ENCODE measurements at regions not wholly inside any gene's neighbourhood (a gene's known extent, or its start where the extent isn't known, plus 50 kb on each side); places are given as distances from the start of the nearest gene placed in this dataset.

DNA sequence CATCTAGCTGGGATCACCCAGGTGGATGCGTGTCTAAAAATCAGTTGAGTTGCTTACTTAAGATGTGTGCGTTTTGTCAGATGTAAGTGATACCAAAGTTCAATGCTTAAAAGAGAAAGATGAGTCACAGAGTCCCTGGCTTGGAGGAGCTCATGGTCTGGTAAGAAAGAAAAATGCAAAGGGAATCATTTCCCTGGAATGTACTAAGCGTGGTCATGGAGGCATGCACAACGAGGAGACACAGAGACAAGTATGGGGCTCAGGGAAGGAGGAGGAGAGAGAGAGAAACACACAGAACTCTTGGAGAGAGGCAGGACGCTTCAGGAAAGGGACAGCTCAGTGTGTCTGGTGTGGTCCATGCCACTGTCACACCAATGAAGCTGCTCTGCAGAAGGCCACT, 186.9 kb upstream of the GMDS start:
- Mint-ChIP-seq H3K27ac (no peak overlapping the region), H3K27me3 (no peaks in the 10 kb centered on the region), H3K4me1 (no peaks in the 10 kb centered on the region), H3K36me3 (ENCODE audit: low read depth) (peaks cover 6% of the 10 kb centered on the region), H3K4me3 (no peak overlapping the region)
- H3K9me3 ChIP-seq (ENCODE audit: control insufficient read depth, low read length, poor library complexity, severe bottlenecking), result no peaks in the 10 kb centered on the region
- DNase-seq, result no peak
- ATAC-seq, result no peak

DNA sequence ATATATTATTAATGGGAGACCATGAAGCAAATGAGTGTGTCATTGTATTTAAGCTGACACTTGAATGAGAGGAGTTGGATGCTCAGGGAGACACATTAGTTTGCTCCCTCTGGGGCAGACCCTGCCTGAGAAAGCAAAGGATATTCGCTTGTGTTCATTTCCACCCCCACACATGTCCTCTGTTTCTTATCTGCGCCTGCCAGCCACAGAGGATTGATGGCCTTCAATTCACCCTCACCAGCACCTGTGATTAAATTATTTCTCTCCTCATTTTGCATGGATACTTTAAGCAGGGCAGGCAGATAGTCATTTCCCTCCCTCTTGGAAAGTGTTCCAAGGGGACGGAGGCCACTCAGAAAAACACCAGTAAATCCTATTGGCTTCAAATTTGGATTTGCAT, 185.2 kb upstream of the GMDS start:
- ATAC-seq (no peak), DNase-seq (no peak)
- Mint-ChIP-seq H3K36me3 (ENCODE audit: low read depth) (peaks cover 6% of the 10 kb centered on the region), H3K4me1 (no peaks in the 10 kb centered on the region), H3K27me3 (no peaks in the 10 kb centered on the region), H3K27ac (no peak overlapping the region), H3K4me3 (no peak overlapping the region)
- no peaks in the 10 kb centered on the region for H3K9me3 ChIP-seq (ENCODE audit: control insufficient read depth, low read length, poor library complexity, severe bottlenecking)

DNA sequence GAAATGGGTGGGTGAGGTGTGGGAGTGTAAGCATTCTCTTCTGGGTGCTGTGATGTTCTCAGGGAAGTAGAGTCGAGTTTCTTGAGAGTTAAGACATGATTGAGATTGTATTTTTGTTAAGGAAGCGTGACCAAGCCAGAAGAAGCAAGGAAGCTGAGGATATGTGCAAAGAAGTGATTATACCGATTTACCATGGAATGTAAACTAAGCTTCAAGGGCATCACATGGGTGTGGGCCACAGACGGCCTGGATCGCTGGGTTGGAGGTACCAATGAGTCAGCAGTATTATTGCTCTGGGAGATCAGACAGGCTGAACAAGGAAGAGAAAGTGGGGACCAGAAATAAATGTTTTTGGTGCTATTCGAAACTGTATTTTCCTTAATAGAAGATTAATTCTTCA, 184.1 kb upstream of the GMDS start:
- DNase-seq (no peak), ATAC-seq (no peak)
- Mint-ChIP-seq H3K27ac (no peak overlapping the region), H3K36me3 (ENCODE audit: low read depth) (peaks cover 4% of the 10 kb centered on the region), H3K4me1 (no peaks in the 10 kb centered on the region), H3K27me3 (no peaks in the 10 kb centered on the region), H3K4me3 (no peak overlapping the region)
- H3K9me3 ChIP-seq (ENCODE audit: control insufficient read depth, low read length, poor library complexity, severe bottlenecking), result no peaks in the 10 kb centered on the region

DNA sequence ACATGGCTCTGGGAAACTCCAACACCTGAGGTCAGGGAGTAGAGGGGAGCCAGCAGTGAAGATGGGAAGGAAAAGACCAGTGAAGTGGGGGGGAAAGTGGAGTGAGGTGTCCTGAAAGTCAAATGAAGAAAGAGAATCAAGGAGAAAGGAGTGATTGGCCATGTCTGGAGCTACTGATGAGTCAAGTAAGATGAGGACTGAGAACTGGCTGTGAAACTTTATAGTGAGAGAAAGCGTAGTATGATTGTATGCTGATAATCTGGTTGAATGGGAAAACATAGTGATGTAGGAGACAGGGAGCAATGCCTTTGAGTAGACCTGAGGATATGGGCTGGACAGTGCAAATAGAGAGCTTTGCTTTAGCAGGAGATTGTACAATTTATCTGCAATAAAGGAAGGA, 183.6 kb upstream of the GMDS start:
- no peaks in the 10 kb centered on the region for H3K9me3 ChIP-seq (ENCODE audit: control insufficient read depth, low read length, poor library complexity, severe bottlenecking)
- Mint-ChIP-seq H3K27me3 (no peaks in the 10 kb centered on the region), H3K4me3 (no peak overlapping the region), H3K4me1 (no peaks in the 10 kb centered on the region), H3K27ac (no peak overlapping the region), H3K36me3 (ENCODE audit: low read depth) (peaks cover 4% of the 10 kb centered on the region)
- ATAC-seq, result no peak
- no peak for DNase-seq

DNA sequence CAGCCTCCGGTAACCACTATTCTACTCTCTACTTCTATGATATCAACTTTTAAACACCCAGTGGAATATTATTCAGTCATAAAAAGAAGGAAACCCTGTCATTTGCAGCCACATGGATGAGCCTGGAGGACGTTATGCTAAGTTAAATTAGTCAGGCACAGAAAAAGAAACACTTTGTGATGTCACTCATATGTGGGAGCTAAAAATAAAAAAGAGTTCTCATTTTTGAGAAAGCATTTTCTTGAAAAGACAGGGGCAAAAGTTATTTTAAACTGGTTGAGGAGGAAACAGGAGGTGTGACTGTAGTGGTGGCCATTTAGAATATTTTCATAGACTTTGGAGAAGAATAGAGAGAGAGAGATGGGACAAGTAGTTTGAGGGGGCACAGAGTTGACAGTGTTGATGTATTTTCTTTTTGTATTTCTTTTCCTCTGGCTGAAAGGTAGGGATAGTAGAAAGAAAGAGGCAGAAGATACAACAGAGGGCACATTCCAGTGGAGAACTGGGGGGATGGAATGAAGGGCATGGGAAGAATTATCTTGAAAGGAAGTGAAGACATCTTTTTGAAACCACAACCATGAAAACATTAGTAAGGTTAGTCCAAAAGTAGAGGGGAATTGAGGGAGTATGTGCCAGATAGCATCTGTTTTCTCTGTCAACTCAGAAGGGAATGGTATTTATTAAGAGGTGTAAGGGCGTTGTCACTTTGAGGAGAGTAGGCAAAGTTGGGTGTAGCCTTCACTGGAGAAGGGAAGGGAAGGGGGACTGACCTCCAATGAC, 181.3 kb upstream of the GMDS start:
- no peak for DNase-seq
- no peaks in the 10 kb centered on the region for H3K27me3 Mint-ChIP-seq
- no peak overlapping the region for H3K4me3 Mint-ChIP-seq
- no peaks in the 10 kb centered on the region for H3K36me3 Mint-ChIP-seq (ENCODE audit: low read depth)
- no peak overlapping the region for H3K27ac Mint-ChIP-seq
- no peaks in the 10 kb centered on the region for H3K9me3 ChIP-seq (ENCODE audit: control insufficient read depth, low read length, poor library complexity, severe bottlenecking)
- ATAC-seq, result no peak
- H3K4me1 Mint-ChIP-seq, result no peaks in the 10 kb centered on the region

DNA sequence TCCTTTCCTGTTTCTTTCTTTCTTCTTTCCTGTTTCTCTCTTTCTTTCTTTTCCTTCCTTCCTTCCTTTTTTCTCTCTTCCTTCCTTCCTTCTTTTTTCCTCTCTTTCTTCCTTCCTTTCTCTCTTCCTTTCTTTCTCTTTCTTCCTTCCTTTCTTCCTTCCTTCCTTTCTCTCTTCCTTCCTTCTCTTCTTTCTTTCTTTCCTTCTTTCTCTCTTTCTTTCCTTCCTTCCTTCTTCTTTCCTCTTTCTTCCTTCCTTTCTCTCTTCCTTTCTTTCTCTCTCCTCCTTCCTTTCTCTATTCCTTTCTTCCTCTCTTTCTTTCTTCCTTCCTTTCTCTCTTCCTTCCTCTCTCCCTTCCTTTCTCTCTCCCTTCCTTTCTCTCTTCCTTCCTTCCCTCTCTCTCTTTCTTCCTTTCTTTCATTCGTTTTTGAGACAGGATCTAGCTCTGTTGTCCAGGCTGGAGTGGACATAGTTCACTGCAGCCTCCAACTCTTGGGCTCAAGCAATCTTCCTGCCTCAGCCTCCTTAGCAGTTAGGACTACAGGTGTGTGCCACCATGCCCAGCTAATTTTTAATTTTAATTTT, 170.8 kb upstream of the GMDS start:
- Mint-ChIP-seq H3K36me3 (ENCODE audit: low read depth) (no peaks in the 10 kb centered on the region), H3K27ac (no peak overlapping the region), H3K4me1 (no peaks in the 10 kb centered on the region), H3K27me3 (no peaks in the 10 kb centered on the region), H3K4me3 (no peak overlapping the region)
- DNase-seq (no peak), ATAC-seq (no peak)
- no peaks in the 10 kb centered on the region for H3K9me3 ChIP-seq (ENCODE audit: control insufficient read depth, low read length, poor library complexity, severe bottlenecking)

DNA sequence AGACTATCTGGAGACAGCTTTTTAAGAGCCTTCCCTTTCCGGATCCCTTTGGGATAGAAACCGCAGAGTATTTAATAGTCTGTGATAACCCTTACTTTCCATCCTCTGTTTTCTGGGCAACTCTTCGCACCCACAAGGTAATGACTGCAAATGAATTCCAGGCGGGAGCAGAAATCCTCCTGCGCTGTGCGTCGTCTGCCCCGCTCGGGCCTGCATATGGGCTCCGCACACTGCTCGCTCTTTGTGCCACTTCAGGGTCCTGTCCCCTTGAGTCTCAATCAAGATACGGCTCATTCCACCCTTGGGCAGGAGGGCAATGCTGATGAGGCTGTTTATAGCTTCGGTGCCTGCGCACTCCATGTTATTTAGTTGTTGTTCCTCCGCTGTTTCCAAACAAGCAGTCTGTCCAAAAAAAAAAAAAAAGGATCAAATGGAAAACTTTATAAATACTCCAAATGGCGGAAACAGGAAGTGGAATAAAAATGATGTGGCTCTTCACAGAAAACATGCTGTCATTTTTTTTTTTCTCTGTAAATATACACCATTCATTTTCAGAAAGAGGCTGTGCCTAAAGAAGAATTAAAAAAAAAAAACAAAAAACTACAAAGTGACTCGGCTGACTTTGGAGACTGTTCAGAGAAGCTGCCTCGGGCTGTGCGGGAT, 169.6 kb upstream of the GMDS start:
- ATAC-seq (no peak), DNase-seq (no peak)
- Mint-ChIP-seq H3K27ac (no peak overlapping the region), H3K27me3 (no peaks in the 10 kb centered on the region), H3K36me3 (ENCODE audit: low read depth) (no peaks in the 10 kb centered on the region), H3K4me1 (no peaks in the 10 kb centered on the region), H3K4me3 (no peak overlapping the region)
- H3K9me3 ChIP-seq (ENCODE audit: control insufficient read depth, low read length, poor library complexity, severe bottlenecking), result no peaks in the 10 kb centered on the region

DNA sequence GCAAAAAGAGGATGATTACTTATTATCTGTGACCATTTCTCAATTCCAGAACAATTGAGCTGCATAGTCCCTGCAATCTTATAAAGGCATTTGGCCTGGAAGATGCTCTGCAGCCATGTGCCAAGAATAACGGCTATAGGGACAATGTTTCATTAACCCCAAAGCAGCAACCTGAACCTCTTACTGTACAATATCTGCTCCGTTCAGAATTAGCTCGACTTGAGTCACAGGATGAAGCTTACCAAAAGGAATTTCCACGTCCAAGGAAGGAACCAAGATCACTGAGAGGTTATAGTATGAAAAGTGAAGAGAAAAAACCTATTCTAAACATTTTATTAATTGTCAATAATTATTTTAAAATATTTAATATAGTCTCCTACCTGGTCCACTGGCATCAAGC, 167.3 kb upstream of the GMDS start:
- H3K27ac Mint-ChIP-seq, result no peak overlapping the region
- ATAC-seq (no peak), DNase-seq (no peak)
- no peaks in the 10 kb centered on the region for H3K9me3 ChIP-seq (ENCODE audit: control insufficient read depth, low read length, poor library complexity, severe bottlenecking)
- no peaks in the 10 kb centered on the region for H3K27me3 Mint-ChIP-seq
- no peak overlapping the region for H3K4me3 Mint-ChIP-seq
- H3K4me1 Mint-ChIP-seq, result no peaks in the 10 kb centered on the region
- H3K36me3 Mint-ChIP-seq (ENCODE audit: low read depth), result no peaks in the 10 kb centered on the region

DNA sequence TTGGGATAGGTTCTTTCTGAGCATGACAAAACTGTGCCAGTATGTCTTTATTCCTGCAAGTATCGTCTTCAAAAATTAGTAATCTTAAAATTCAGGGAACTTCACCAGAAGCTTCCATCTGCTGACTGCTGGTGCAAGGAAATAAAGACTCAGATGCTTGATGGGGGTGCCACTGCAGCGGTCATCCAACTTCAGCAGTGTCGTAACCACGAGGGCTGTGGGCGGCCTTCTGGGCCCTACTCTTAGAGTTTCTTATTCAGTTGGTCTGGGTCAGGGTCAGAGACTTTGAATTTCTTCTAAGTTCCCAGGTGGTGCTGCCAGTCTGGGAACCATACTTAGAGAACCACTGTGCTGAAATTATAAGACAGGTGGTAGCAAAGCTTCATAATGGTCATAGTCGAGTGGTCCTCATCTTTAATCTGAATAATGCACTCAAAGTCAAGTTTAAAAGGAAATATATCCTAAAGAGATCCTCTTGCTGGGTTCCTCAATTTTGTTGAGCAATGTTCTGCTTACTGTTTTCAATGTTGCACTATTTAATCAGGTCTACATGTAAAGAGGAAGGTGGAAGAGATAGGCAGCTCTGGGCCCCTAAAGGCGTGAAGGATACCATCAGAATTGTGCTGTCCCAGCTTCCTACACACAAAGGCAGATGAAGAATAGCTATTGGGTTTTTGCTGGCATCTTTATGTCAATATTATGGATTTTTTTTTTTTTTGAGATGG, 165.4 kb upstream of the GMDS start:
- no peak for ATAC-seq
- H3K27ac Mint-ChIP-seq, result no peak overlapping the region

DNA sequence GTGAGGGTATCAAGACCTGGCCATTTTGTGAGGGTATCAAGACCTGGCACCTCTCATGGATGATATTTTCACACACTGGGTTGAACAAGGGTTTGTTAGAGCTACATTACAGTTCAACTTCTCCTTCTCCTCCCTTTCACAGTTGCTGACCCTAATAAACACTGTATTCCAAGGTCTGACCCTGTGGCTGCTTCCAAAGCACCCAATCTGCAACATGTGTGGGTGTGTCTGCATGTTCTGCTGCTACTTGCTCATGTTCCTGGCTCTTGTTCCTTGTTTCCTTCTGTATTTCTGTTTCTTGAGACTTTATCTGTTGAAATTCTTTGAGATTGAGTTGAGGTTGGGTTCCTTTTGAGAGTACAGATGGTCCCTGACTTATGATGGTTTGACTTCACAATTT, 162.1 kb upstream of the GMDS start:
- no peaks in the 10 kb centered on the region for H3K36me3 Mint-ChIP-seq (ENCODE audit: low read depth)
- no peaks in the 10 kb centered on the region for H3K4me1 Mint-ChIP-seq
- H3K27me3 Mint-ChIP-seq, result no peaks in the 10 kb centered on the region
- H3K27ac Mint-ChIP-seq, result no peak overlapping the region
- ATAC-seq (no peak), DNase-seq (no peak)
- H3K9me3 ChIP-seq (ENCODE audit: control insufficient read depth, low read length, poor library complexity, severe bottlenecking), result no peaks in the 10 kb centered on the region
- no peak overlapping the region for H3K4me3 Mint-ChIP-seq

More for the DNA sequence above, 165.4 kb upstream of the GMDS start:
- H3K36me3 Mint-ChIP-seq (ENCODE audit: low read depth), result no peaks in the 10 kb centered on the region
- H3K27me3 Mint-ChIP-seq, result no peaks in the 10 kb centered on the region
- DNase-seq, result no peak
- no peaks in the 10 kb centered on the region for H3K9me3 ChIP-seq (ENCODE audit: control insufficient read depth, low read length, poor library complexity, severe bottlenecking)
- no peaks in the 10 kb centered on the region for H3K4me1 Mint-ChIP-seq
- no peak overlapping the region for H3K4me3 Mint-ChIP-seq

DNA sequence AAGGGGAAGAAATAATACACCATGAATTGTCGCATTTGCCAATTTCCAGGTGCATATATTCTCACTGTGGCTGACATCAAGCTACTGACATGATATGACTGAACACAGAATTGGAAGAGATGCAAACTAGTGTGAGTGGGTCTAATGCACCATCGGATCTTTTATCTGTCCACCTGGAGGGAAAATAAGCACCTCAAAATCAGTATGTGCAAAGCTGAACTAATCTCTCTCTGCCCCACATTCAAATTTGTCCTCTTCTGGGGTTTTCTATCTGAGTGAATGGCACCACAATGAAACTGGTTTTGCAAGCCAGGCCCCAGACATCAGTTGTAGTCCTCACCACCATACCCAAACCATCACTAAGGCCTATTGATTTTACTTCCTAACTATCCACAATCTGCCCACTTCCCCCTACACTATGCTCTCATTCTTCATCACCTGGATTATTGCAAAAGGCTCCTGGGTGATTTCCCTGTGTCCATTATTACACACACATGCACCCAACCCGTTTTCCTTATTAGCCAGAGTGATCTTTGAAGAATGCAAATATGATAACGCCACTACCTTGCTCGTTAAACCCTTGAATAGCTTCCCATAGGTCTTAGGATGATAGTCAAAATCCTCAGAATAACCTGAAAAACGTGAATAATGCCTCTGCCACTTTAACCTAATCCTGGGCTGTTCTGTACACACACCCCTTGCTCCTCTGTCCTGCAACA, 159.0 kb upstream of the GMDS start:
- no peaks in the 10 kb centered on the region for H3K36me3 Mint-ChIP-seq (ENCODE audit: low read depth)
- H3K9me3 ChIP-seq (ENCODE audit: control insufficient read depth, low read length, poor library complexity, severe bottlenecking), result no peaks in the 10 kb centered on the region
- no peak overlapping the region for H3K27ac Mint-ChIP-seq
- no peaks in the 10 kb centered on the region for H3K4me1 Mint-ChIP-seq
- H3K27me3 Mint-ChIP-seq, result no peaks in the 10 kb centered on the region
- no peak for DNase-seq
- H3K4me3 Mint-ChIP-seq, result no peak overlapping the region
- no peak for ATAC-seq

DNA sequence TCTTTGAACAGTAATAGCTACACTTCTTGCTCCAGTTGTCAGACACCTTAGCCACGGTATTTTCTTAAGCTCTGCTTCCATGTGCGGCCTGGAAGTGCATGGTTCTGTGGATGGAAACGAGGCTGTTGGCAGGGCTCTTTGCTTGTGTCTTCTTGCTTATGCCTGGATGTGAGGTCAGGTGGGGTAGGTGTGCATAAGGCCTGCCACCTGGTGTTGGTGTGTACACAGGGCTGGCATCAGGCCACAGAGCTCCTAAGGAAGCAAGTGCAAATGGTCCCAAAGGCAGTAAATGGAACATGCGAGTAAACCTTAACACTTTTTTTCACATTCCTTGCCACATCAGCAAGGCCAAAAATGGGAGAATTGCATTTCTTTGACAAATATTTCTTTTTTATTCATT, 158.1 kb upstream of the GMDS start:
- no peaks in the 10 kb centered on the region for H3K36me3 Mint-ChIP-seq (ENCODE audit: low read depth)
- ATAC-seq (no peak), DNase-seq (no peak)
- H3K27me3 Mint-ChIP-seq, result no peaks in the 10 kb centered on the region
- no peaks in the 10 kb centered on the region for H3K9me3 ChIP-seq (ENCODE audit: control insufficient read depth, low read length, poor library complexity, severe bottlenecking)
- no peak overlapping the region for H3K27ac Mint-ChIP-seq
- H3K4me3 Mint-ChIP-seq, result no peak overlapping the region
- H3K4me1 Mint-ChIP-seq, result no peaks in the 10 kb centered on the region

Measured in T-helper 17 cell (primary cell).